HG02973 (cell line): ENCODE measurements at regions not wholly inside any gene's neighbourhood (a gene's known extent, or its start where the extent isn't known, plus 50 kb on each side); places are given as distances from the start of the nearest gene placed in this dataset.
"Not testable (repeated sequence)": the region's sequence is repeated elsewhere in the genome, so short reads cannot be mapped to it uniquely, and the experiment has no call there.

Experiments used
- ATAC-seq: cut with Tn5 transposase; IDR thresholded peaks from one replicate; pipeline ENCODE4 v1.9.1; 2021; ENCODE audit warnings: moderate library complexity; ENCODE audit not compliant: unreplicated experiment

GRCh38 chr12:126218697-126219096 lies 1153.5 kb downstream of the AACS start:
- no peak for ATAC-seq

DNA sequence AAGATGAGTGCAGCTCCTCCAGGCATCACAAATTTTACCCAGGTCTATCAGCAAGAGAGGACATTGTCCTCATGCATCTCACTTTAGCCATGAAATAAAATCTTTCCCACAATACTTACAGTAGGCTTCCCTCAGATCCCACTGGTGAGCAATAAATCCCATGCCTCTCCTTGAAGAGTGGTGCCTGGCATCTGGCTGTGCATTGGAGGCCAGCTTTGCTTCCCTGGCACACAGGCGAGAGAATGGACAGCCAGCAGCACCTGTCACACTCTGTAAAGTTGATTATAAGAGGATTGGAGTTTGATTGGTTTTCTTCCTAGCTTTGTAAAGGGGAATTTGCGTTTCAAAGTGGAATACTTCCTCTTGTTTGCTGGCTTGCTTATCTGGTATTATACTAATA lies 1153.9 kb downstream of the AACS start:
- ATAC-seq, result no peak

DNA sequence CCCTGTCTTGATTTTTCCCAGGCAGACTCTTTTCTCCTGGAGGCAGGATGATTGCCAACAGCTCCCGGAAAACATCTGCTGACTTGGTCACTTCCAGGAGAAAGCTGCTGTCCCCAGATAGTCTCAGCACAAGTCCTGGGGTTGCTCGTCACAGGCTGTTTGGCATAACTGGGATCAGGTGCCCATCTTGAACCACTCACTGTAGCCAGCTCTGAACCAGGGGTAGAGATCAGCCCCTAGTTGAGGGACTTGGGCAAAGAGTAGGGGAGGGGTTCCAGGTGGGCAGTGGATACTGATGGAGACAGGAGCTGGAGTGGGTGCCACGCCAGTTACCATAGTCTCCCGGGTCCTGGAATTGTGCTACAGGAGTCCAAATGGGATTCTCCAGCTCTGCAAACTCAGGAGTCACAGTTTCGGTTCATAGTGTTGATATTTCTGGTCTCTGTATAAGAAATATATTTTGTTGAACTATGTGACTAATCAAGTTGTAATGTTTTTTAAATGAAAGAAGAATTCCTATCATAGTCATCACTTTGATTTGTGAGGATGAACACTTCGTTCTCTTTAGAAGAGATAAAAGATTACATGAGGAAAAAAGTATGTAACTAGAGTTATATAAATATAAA lies 1154.5 kb downstream of the AACS start:
- ATAC-seq, result no peak

- ATAC-seq, result no peak
Measured at GRCh38 chr12:126224032-126224431, 1158.8 kb downstream of the AACS start.

DNA sequence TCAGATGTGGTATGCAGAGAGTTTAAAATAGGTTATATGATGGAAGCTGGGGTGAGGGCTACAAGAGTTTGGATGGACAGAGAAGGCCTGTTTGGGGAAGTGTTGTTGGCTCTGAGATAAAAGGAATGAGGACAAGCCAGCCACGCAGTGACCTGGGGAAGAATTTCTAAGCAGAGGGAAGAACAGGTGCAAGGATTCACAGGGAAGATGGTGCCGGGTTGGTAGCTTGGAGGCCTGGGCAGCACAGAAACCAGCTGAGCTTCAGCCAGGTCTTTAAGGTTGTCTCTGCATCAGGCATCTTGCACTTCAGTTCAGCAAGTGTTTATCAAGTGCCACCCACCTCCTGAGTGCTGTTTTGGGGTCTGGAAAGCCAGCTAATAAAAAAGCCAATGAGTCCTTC lies 1163.7 kb downstream of the AACS start:
- no peak for ATAC-seq

GRCh38 chr12:126232711-126233110 lies 1167.5 kb downstream of the AACS start:
- ATAC-seq, result no peak

- ATAC-seq, result no peak
Measured at GRCh38 chr12:126233625-126234024, 1168.4 kb downstream of the AACS start.

DNA sequence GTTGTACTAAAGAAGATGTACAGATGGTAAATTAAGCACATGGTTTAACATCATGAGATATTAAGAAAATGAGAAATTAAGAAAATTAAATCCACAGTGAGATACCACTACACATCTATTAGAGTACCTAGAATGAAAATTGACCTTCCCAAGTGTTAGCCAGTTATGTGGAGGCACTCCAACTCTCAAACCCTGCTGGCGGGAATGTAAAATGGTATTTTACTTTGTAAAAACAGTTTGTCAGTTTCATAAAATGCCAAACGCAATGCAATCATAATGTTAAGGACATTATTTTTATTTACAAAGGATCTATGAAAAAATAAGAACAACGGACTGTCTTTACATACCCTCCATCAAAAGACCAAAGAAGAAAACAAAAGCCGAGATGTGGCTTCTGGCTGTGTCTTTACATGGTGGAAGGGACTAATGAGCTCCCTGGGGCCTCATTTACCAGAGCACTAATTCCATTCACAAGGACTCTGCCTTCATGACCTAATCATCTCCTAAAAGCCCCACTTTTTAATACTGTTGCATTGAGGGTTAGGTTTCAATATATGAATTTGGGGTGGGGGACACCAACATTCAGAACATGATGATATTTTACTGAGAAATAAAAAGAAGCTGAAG lies 1178.7 kb downstream of the AACS start:
- no peak for ATAC-seq

GRCh38 chr12:126247936-126248335 lies 1182.7 kb downstream of the AACS start:
- ATAC-seq, result no peak

GRCh38 chr12:126248871-126249403 lies 1183.7 kb downstream of the AACS start:
- ATAC-seq, result no peak

GRCh38 chr12:126258190-126258589 lies 1193.0 kb downstream of the AACS start:
- no peak for ATAC-seq

GRCh38 chr12:126262829-126263228 lies 1197.6 kb downstream of the AACS start:
- no peak for ATAC-seq

- no peak for ATAC-seq
Measured at GRCh38 chr12:126268222-126268621, 1203.0 kb downstream of the AACS start.

- no peak for ATAC-seq
Measured at GRCh38 chr12:126271159-126271558, 1205.9 kb downstream of the AACS start.

DNA sequence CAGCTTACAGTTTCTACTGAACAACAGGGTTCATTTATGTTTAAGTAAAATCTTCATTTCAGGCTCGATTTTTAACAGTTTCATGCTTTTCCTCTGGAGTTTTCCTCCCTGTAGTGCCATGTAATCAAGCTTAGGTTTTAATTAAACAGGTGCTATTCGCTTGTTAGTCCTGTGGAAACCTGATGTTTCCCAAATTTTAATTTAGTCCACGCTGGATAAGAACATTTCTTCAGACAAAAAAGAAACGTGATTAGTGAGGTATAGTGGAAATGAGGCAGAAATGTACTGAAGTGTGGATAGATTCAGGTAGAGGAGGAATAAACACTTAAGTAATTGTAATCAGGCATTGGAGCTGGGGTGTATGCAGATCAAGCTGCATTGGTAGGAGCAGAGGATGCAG lies 1217.5 kb downstream of the AACS start:
- no peak for ATAC-seq

GRCh38 chr12:126286203-126286602 lies 1221.0 kb downstream of the AACS start:
- ATAC-seq, result no peak

GRCh38 chr12:126290456-126290855 lies 1225.2 kb downstream of the AACS start:
- no peak for ATAC-seq

GRCh38 chr12:126291987-126292386 lies 1226.8 kb downstream of the AACS start:
- not testable (repeated sequence) for ATAC-seq

DNA sequence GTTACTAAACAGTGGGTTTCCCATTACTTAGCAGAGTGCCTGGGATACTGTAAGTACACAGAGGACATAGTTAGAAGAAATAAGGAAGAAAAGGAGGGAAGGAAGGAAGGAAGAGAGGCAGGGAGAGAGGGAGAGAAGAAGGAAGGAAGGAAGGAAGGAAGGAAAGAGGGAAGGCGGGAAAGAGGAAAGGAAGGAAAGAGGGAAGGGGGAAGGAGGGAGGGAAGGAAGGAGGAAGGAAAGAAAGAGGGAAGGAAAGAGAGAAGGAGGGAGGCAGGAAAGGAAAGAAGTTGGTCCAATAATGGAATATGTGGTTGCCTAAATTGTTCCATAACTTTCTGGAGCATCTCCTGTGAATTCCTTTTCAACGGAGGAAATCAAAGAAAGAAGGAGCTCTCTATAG lies 1230.4 kb downstream of the AACS start:
- ATAC-seq, result no peak

DNA sequence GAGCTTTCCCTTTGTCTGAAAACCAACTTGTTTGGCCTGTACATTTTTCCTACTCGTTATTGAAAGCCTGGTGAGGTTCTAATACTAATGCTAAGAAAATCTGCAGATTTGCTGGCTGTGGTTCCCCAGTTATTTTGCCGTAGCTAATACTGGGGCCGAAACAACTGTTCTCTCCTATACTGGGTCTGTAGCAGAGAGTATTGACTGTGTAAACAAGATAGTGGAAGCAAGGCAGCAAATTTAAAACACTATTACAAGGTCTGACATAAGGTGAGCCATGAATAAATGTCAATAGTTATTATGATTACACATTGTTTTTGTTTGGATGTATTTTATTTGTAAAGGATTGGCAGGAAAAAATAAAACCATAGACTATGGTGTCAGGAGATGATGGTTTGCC lies 1244.0 kb downstream of the AACS start:
- ATAC-seq, result no peak

DNA sequence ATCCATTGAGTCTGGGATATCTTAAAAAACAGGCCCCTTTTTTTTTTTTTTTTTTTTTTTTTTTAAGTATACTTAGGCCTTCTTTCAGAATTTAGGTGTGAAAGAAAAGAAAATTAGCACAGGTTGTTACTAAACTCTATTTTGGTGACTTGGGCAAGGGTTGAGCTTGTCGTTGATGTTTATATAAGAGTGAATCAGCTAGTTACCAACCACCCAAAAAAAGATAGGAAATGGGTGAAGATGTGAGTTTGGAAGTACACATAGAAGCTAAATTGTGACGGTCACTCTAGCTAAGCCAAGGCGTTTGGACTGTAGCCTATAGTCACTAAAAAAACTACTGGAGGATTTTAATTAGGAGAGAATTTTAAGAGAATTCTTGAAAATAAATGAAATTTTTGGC lies 1247.2 kb downstream of the AACS start:
- ATAC-seq, result no peak

DNA sequence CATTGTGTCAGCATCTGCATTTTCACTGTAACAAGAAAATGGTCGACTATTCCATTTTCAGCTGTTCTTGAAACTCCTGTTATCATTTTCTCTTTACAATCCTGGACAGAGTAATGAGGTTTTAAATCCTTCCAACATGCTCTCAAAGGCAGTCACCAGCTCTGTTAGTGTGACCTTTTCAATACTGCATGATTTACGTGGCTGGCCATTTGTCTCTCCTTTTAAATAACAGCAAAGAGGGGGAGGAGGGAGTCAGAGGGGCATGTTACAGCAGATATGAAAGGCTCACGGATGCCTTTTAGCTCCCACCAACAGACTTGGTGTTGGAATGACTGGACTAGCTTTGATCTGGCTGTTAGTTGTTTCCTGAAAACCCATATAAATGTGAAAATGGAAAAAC lies 1251.2 kb downstream of the AACS start:
- ATAC-seq, result no peak
